PFSK-1 (cell line): ENCODE measurements at regions not wholly inside any gene's neighbourhood (a gene's known extent, or its start where the extent isn't known, plus 50 kb on each side); places are given as distances from the start of the nearest gene placed in this dataset.

ENCODE experiments used
- FOXP2 ChIP-seq: optimal IDR thresholded peaks from 2 replicates; pipeline ENCODE3; 2011; ENCODE audit warnings: borderline replicate concordance, control low read depth, inconsistent platforms; ENCODE audit not compliant: insufficient read depth; ENCODE audit errors: extremely low read length, extremely low read depth
- POLR2AphosphoS5 ChIP-seq: IDR thresholded peaks from 2 replicates; pipeline ENCODE4 v1.6.1; 2012; ENCODE audit warnings: low read depth, mild to moderate bottlenecking, control low read depth, low read length, moderate library complexity
- SIN3A ChIP-seq: IDR thresholded peaks from 2 replicates; pipeline ENCODE4 v1.6.1; 2012; ENCODE audit warnings: mild to moderate bottlenecking, low read length, moderate library complexity, borderline replicate concordance; ENCODE audit not compliant: insufficient read depth
- TAF1 ChIP-seq: IDR thresholded peaks from 2 replicates; pipeline ENCODE4 v1.6.1; 2012; ENCODE audit warnings: low read length, control low read depth, borderline replicate concordance; ENCODE audit not compliant: insufficient read depth

DNA sequence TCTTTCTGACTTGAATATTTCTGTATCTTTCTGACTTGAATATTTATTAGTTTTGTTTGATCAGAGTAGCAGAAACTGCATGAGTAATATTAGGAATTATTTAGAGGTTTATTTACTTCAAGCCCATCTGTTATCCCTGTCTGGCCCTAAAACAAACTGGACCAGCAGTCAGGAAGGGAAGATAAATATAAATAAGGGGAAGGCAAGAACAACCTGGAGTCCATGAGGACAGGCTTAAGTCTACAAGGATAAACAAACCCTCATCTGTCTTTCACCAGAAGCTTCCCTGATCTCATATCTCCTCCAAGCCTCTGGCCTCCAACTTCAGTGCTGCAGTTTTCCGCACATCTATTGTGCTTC, 524.9 kb downstream of the CENPC start:
- TF ChIP-seq SIN3A (no peak), TAF1 (no peak), POLR2AphosphoS5 (no peak), FOXP2 (no peak)
